Choroid plexus epithelial cell (primary cell): ENCODE measurements at regions not wholly inside any gene's neighbourhood (a gene's known extent, or its start where the extent isn't known, plus 50 kb on each side); places are given as distances from the start of the nearest gene placed in this dataset.

ENCODE experiments used
- DNase-seq: peaks from one replicate; pipeline ENCODE4 v3.0.0-alpha.2; 2010; ENCODE audit warnings: low read depth
- H3K4me3 ChIP-seq: 2 replicates; pipeline ENCODE4 v1.5.1; 2011; ENCODE audit warnings: low read depth, mild to moderate bottlenecking, control low read depth, low read length, moderate library complexity
- CTCF ChIP-seq: conservative IDR thresholded peaks from 2 replicates; pipeline ENCODE4 v1.5.1; 2011; ENCODE audit warnings: low read depth, mild to moderate bottlenecking, control low read depth, inconsistent platforms, low read length, moderate library complexity

- DNase-seq: no peak
- TF ChIP-seq CTCF: no peak
Measured at GRCh38 chr2:66689456-66690051, 254.6 kb downstream of the MEIS1 start.

DNA sequence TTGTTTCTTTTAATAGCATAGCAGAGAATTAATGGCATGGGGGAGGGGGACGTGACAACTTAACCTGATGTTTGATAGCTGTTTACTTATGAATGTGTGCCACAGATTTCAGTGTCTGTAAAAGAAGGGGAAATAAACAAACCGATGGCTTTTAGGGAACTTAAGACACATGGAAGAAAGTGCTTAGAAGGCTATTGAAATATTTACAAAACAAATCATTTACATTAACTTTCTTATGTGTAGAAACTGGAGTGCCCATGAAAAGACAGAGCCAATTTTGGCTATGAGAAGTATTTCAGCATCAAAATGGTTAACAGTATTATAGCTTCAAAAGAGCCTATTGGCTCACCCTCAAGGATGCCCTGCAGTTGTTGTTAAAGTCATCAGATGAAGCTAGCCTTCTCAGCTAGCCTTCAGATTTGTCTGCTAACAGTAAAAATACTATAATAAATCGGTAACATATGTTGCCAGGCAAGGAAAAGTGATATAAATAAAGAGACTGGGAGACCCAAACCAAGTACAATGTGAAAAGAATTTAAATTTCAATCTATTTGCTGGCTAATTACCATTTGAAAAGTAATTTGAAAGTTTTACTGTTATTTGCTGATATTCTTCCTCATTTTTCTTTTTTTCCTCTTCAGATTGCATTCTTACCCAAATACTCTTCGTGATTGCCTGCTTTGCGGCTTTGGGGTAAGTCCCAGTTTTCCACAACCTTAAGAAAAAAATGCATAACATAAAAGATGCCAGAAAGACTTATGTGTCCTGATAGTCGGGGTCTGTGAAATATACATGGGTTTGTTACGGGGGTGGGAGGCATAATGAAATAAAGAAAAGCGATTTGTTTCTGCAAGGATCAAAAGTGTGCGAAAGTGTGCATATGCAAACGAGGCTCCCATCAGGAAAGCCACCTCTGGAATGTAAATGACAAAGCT lies 256.4 kb downstream of the MEIS1 start:
- no peak for TF ChIP-seq CTCF
- H3K4me3 ChIP-seq: no peak overlapping the region
- no peak for DNase-seq

More at GRCh38 chr2:66689456-66690051, 254.6 kb downstream of the MEIS1 start:
- no peak overlapping the region for H3K4me3 ChIP-seq

DNA sequence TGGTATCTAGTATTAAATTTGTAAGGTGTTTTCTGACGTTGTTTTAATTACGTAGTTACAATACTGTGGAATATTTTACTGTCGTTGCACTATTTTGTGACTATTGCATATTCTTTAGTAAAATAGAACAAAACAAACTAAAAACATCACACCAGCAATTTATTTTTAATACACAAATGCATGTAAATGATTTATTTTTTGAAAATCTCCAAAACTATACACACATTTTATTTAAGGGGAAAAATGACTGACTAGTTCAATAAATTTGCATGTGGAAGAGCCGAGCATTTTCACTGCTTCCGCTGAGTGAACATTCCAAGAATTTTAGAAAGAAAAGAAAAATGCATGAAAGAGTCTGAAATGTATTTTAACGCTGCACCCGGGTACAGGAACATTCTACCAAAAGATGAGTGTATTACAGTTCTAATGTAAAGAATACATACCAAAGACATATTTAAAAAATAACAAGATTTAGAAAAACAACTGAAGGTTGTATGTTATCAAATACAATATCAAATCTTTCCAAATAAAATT lies 257.7 kb downstream of the MEIS1 start:
- no peak for TF ChIP-seq CTCF
- H3K4me3 ChIP-seq: no peak overlapping the region
- no peak for DNase-seq

- H3K4me3 ChIP-seq: no peak overlapping the region
- no peak for TF ChIP-seq CTCF
- DNase-seq: no peak
Measured at GRCh38 chr2:66693076-66693965, 258.4 kb downstream of the MEIS1 start.

DNA sequence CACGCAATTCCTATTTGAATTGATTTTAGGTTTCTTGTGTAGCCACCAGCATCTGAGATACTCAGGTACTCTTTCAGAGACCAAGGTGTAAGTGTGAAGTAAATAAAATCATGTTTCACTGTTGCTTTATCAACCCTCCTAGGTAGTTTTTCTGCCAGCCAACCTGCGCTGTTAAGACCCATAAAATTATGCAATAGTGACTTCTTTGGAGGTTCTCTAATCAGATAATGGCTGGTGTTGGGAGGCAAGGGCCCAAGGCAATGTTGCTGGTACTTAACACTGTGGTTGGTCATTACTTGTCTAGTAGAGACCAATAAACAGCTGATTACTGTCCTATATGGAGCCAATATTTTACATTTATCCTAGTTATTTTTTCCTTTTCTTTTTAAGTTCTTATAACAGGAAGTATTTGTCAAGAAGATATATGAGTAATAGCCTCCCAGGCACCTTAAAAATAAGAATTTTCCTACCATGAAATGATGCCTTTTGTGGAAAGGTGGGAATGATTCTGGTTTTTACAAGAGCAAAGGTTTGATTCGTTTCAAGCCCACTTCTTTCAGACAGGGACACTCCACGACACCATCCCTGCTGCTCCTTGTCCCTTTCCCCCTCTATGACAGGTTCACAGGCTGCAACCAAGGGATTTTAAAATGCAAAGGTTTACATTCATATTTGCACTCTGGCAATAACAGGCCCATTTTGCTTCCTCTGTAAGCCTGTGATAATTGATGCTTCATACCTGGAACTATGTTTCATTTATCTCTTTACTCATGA lies 259.3 kb downstream of the MEIS1 start:
- no peak for TF ChIP-seq CTCF
- no peak overlapping the region for H3K4me3 ChIP-seq
- no peak for DNase-seq

DNA sequence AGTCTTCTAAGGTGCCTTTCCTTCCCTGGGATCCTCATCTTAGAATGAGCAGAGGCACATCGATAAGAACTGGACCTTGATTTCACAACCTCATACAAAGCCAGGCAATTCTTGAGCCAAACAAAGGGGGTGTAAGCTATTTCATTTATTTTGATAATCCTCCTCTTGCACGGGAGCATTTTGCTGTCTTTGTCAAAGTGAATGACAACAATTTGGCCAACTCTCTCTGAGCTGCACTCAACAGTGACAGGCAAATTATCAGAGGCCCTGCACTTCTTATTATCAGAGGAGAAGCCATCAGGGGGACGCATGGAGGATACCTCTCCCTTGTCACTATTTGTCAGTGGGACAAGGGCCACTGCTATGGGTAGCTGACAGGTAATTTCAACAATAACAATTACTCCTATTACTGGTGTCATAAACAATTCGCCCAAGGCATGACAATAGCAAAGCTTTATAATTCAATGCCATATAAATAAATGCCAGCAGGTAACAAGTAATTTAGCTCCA lies 260.4 kb downstream of the MEIS1 start:
- no peak for DNase-seq
- no peak overlapping the region for H3K4me3 ChIP-seq
- TF ChIP-seq CTCF: no peak
